OCI-LY3 (cell line): ENCODE measurements at regions not wholly inside any gene's neighbourhood (a gene's known extent, or its start where the extent isn't known, plus 50 kb on each side); places are given as distances from the start of the nearest gene placed in this dataset.
"Not testable (repeated sequence)": the region's sequence is repeated elsewhere in the genome, so short reads cannot be mapped to it uniquely, and the experiment has no call there.

Source experiments
- EZH2phosphoT487 ChIP-seq: fragments of 200-600 bp; shearing (Covaris generic); IDR thresholded peaks from 2 replicates; pipeline ENCODE4 v1.6.1; 2018; ENCODE audit warnings: antibody characterized with exemption, mixed run types, low read depth
- TF ChIP-seq, protein P1 (sequence below): fragments of 200-600, 300-600 bp; sonication (generic); IDR thresholded peaks from 2 replicates; pipeline ENCODE4 v1.5.1; 2014; ENCODE audit warnings: antibody characterized with exemption, low read length, low read depth

DNA sequence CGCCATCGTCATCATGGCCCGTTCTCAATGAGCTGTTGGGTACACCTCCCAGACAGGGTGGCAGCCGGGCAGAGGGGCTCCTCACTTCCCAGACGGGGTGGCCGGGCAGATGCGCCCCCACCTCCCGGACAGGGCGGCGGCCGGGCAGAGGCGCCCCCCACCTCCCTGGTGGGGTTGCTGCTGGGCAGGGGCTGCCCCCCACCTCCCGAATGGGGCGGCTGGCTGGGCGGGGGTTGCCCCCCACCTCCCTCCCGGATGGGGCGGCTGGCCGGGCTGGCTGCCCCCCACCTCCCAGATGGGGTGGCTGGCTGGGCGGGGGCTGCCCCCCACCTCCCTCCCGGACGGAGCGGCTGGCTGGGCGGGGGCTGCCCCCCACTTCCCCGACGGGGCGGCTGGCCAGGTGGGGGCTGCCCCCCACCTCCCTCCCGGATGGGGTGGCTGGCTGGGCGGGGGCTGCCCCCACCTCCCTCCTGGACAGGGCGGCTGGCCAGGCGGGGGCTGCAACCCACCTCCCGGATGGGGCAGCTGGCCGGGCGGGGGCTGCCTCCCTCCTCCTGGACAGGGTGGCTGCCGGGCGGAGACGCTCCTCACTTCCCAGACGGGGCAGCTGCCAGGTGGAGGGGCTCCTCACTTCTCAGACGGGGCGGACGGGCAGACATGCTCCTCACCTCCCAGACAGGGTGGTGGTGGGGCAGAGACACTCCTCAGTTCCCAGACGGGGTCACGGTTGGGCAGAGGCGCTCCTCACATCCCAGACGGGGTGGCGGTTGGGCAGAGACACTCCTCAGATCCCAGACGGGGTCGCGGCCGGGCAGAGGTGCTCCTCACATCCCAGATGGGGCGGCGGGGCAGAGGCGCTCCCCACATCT is 208.8 kb downstream of the BMP15 start:
- TF ChIP-seq, protein P1, sequence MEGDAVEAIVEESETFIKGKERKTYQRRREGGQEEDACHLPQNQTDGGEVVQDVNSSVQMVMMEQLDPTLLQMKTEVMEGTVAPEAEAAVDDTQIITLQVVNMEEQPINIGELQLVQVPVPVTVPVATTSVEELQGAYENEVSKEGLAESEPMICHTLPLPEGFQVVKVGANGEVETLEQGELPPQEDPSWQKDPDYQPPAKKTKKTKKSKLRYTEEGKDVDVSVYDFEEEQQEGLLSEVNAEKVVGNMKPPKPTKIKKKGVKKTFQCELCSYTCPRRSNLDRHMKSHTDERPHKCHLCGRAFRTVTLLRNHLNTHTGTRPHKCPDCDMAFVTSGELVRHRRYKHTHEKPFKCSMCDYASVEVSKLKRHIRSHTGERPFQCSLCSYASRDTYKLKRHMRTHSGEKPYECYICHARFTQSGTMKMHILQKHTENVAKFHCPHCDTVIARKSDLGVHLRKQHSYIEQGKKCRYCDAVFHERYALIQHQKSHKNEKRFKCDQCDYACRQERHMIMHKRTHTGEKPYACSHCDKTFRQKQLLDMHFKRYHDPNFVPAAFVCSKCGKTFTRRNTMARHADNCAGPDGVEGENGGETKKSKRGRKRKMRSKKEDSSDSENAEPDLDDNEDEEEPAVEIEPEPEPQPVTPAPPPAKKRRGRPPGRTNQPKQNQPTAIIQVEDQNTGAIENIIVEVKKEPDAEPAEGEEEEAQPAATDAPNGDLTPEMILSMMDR: not testable (repeated sequence)
- not testable (repeated sequence) for TF ChIP-seq EZH2phosphoT487
